ENCODE measurements at regions not wholly inside any gene's neighbourhood (a gene's known extent, or its start where the extent isn't known, plus 50 kb on each side); places are given as distances from the start of the nearest gene placed in this dataset.
A peak's percentile ranks its signal among the peaks of the same experiment; 100 is the strongest.
"Not testable (repeated sequence)": the region's sequence is repeated elsewhere in the genome, so short reads cannot be mapped to it uniquely, and the experiment has no call there.

DNA sequence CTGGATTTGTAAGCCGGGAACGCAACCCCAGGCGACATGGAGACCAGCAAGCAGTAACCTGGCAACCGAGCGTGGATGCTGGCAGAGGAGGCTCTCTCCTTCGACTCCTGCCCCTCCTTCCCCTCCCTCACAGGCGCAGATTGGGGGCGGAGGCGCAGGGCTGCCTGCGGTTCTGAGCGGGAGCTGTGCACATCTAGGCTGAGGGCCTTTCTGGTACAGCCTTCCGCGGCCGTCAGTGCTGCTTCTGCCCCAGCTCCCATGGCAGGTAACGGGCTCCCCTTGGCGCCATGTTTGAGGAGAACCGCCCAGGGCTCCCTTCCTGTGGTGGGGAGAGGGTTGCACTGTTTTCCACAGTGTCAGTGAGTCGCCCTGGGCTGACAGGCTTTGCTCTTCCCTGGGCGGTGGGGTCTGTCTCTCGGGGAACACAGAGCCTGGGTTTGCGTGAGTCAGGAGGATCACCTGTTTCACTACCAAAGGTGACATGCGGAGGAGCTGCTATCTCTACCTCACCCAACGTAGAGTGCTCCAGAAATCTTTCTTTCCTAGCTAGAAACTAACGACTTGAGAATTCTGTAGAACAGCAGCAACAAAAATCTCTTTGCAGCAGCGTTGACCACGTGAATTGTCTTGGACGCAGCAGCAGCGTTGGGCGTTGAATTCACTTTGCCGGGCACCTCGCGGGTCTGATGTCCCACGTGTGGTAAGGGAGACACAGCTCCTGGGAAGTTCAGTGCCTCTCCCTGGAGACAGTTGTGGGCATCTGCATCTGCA lies 154.8 kb upstream of the COBL start:
- no peak for DNase-seq

DNA sequence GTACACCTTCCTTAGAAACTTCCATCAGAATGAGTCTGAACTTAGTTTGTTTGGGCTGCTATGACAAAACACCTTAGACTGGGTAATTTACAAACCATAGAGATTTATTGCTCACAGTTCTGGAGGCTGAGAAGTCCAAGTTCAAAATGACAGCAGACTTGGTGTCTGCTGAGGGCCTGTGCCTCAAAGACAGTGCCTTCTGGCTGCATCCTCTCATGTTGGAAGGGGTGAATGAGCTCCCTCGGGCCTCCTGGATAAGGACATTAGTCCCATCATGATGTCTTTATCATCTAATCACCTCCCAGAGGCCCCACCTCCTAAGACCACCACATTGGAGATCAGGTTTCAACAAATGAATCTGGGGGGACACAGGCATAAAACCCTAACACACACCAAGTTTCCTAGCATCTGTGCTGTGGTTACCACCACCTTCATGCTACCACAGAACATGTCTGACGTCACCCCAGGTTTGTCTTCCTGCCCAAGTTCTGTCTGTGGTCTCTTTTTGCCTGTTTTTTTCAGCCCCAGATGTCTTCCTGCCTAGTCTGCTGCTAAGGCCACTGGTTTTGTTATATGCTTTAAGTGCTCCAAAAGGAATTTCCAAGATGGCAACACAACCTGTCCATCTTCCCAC lies 150.9 kb upstream of the COBL start:
- DNase-seq = no peak

DNA sequence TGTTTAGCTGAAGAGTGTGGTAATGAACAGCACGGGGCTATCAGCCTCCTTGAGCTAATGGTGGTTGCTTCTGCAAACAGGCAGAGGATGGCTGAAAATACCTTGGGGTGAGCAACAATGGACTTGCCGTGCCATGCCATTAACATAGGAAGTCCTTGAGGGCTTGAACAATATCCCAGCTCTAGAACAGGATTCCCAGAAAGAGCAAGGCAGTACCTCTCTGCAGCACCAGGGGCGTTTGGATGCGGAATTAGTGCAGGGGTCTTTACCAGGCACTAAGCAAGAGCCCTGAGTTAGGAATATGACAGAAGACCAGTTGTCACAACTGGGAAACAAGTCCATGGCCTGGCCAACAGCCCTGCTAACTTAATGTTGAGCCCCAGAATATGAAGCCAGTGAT lies 143.2 kb upstream of the COBL start:
- no peak for DNase-seq

DNA sequence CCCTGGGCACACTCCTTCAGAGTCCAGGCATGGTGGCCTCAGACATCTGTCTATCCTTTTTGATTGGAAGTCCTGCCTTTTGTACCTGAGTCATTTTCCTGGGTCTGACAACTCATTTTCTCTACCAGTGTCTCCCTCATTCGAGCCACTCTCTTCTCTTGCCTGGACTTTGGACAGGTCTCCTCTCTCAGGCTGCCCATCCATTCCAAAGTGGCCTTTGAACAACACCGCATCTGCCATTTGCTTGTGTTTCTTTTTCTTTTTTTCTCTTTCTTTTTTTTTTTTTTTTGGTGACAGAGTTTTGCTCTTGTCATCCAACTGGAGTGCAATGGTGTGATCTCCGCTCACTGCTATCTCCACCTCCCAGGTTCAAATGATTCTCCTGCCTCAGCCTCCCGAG lies 142.1 kb upstream of the COBL start:
- no peak for DNase-seq

DNA sequence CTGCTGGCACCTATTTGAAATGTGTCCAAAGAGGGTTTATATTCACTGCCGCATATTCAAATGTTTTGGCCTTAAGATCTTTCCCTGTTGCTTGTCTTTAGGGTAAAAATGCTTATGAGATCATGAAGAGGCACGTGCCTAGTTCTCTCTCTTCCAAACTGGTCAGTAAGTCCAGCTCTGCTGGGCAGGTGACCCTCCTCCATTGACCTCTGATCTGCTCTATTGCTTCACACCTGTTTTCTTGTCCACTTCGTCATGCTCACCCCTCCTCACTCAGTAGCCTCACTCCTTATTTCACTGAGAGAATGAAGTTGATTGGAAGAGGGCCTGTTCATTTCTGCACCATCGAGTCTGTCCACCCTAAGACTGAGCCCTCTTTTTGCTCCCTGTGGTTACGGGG lies 140.5 kb upstream of the COBL start:
- DNase-seq = no peak

DNA sequence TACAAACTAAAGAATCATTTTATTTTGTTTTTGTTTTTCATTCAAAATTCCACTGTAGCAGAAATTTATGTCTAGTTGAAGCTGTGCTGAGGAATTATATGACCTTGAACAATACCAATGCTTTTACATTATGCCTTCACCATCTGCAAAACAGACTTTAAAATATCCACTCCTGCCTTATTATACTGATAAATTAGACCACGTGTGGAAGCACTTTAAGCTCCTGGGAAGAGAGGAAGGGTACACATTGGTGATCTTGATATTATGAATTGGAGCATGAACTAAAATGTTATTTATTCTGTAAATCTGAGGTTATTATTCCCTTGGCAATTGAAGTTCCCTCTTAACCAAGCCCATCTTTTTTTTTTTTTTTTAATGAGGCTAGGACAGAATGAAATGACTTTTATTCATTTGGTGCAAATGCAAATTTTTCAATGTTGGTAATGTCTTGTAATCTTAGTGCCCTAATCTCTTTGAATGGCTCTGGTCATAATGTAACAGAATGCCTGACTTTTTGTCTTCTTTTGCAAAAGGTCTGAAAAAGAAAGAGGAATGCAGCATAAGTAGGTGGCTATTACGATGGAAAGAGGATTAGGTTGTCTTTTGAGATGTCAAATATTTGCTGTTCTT lies 139.9 kb upstream of the COBL start:
- no peak for DNase-seq

DNA sequence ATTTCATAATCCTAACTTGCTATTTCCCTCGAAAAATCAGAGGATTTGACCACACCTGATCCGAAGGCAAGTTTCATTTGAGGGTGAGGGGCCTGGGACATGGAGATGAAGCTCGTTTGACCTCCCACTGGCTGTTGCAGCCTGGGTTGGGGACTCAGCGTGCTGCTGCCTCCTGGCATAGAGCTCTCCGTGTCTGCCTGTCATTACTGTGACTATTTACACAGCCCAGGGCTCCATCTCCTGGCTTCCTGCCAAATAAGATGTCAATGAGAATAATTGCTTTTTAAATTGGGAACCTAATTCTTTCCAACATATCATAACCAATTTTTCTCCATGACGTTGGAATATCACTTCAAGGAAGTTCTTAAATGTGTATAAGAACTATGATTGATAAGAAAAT lies 139.3 kb upstream of the COBL start:
- DNase-seq = no peak

DNA sequence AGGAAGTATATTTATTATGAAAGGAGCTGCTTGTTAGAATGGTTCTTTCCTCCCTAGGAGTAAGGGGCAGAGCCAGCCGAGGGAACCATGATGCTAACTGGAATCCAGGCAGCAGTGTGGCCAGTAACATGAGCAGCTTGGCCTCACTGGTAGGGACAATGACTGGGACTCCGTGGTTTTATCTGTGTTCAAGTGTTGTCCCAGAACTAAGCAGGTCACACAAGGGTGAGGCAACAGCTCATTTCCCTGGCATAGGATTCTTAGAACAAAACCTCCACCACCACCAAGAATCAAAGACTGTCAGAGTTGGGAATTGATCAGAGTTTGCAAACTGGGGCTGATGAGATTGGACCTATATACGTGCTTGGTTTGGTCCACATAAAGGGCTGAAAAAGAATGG lies 138.9 kb upstream of the COBL start:
- DNase-seq = no peak

DNA sequence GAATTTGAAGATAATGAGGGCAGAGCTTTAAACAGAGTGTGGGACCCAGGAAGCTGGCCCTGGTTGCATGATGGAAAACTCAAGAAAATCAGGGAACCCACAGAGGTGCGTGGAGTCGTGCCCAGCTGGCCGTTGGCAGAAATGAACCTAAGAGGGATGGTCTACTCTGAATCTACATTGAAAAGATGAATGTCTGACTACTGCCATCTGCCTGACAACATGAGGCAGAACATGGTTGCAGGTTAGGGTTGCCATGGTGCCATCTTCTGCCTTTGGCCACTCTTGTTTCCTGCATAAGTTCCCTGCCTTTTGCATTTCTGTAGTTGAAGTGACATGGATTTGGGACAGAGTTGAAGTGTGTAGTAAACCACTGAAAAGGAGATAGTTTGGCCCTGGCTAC lies 138.5 kb upstream of the COBL start:
- DNase-seq = no peak

DNA sequence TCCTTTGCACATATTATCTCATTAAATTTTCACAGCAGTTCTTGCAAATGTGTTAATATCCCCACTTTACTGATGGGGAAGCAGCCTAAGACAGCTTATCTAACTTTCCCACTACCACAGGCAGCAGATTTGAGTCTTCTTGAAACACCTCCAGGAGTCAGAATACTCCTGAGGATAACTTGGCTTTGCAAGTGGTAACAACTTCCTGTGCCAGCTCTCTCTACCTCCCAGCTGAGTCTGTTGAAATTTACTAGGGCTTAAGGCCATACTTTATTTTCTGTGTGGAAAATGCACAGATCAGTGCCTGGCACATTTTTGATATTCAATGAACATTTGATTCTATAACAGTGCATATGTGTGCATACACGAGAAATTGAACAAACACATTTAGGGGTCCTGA lies 136.1 kb upstream of the COBL start:
- no peak for DNase-seq

DNA sequence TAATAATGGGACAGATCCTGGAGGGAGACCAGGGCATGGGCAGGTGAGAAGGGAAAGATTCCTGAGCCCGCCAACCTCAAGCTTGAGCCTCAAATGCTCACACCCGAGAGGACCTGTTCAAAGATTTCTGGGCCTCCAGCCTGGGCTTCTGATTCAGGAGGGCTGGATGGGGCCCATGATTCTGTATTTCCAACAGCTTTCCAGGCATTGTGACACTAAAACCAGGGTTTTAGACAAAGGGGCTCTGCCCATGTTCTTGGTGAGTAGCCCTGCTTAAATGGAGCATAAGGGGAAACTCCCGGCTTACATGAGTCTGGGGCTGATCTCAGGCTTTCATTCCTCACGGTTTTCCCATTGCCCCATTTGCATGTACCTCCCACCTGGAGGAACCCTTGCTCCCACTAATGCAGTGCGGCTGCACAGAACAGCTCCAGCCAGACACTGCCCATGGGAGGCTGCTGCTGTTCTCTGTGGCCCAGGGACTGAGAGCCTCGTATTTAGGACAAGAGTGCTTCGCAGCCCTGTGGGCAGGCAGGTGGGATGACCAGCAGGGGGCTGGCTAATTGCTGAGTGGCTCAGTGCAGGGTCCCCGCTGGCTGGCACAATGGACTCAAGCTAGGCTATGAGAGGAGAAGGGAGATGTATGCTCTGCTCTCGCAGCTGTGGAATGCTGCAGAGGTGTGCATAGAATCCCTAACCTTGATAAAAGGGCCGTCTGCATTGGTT lies 135.3 kb upstream of the COBL start:
- no peak for DNase-seq

DNA sequence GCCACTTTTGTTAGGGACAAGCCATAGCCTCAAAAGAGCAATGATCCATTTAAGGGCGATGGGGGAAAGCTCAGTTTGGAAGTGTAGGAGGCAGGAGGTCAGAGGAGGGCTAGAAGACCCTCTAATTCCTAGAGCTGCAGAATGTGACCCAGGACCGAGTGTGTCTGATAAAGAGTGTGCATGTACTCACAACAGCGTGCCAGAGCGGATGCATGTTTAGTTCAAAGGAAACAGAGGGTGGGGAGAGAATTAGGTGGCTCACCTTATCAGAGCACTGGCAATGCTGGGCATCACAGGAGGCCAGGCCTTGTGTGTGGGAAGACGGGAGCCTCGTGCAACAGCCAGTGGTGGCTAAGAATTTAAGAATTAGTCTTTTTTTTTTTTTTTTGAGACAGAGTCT lies 133.9 kb upstream of the COBL start:
- no peak for DNase-seq

DNA sequence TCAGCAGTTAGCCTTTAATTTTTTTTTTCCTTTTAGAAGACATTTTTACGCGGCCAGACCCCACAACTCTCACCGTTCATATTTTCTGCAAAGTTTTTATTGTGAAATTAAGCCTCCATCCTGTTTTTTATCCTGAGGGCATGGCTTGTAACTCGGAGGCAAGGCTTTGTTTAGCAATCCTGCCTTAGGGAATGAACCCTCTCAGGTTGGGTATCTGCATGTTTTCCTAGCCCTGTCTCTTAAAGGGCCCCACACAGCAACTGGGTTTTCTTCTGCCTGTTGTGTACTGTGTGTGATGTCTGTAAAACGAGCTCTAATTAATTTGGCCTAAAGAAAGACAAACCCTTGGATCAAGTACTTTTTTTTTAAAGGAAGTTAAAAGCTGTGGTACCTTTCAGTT lies 130.2 kb upstream of the COBL start:
- no peak for DNase-seq

DNA sequence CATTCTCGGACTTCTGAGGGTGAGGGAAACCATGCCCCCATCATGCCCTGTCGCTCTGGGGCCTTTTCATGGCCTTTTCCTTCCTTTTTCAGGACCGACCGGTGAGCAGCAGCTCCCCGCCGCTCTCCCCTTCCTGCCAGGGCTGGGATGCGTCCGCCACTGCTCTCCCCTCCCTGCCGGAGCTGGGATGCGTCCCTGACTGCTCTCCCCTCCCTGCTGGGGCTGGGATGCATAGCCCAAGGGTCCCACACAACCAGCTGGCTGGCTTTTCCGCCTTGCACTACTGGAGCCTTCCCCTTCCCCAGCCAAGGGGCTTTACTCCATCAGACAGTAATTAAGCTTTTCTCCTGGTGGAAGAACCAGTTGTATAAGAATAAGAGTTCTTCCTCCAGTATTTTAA lies 129.7 kb upstream of the COBL start:
- DNase-seq = no peak

DNA sequence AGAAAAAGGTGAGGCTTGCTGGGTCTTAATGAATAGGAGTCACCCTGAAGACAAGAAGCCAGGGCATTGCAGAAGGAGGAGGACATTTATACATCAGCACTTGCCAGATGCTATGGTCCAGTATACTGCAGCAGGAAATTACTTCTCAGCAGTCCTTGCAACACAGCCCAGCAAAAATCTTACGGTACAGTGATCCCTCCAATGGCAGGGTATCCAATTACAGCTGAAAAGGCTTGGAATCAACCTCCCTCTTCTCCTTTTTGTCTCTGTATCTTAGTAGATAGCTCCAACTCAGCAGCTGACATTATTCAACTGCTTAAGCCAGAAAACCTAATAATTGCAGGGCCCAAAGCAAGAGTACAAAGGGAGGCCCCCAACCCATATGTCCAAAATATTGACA lies 128.3 kb upstream of the COBL start:
- DNase-seq = no peak

DNA sequence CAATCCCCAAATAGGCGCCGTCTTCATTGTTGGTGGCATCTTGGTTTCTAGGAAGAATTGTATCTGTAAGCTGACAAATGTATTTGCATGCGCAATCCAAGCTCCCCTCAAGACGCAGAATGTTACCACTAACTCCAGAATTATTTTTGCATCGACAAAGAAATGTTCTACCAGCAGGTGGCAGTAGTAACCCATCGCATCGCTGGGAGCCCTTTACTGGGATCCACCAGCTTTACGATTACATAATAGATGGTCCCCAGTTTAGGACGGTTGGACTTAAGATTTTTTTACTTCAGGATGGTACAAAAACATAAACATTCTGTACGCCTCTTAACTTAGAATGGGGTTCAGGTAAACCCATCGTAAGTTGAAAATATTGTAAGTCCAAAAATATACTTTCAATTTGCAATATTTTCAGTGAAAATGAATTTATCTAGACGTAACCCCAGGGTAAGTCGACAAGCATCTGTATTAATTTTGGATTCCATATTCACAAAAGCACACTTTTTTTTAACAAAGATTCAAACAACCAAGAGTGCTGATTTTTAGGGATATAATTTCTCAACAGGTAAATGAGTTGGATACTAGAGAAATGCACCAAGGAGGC lies 114.0 kb upstream of the COBL start:
- peak; percentile 63 for DNase-seq

DNA sequence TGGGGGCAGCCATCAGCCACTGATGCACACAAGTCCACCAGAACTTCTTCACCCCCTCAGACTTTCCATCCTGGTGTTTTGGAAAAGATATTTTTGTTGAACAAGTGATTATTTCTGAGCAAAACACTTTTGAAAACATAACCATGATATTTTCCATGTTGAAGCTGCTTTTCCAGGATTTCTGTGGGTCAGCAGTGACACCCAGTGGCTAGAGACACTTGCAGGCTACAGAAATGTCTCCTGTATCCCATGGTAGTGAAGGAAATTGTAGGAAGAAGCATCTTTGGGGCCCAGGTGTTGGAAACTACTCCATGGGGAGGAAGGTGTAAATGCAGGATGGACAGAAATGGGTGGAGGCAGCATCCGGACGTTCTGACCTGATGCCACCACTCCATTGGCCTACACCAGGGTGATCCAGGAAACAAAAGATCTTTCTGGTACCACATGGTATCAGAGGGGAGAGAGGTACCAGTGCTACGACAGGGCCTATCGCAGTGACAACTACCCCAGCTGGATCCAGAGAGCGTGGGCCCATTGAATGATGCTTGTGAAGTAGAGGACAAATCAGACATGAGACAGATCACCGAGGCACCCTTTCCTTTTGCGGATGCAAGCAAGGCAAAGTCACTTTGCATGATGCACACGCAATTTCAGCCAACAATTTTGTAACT lies 111.7 kb upstream of the COBL start:
- no peak for DNase-seq

DNA sequence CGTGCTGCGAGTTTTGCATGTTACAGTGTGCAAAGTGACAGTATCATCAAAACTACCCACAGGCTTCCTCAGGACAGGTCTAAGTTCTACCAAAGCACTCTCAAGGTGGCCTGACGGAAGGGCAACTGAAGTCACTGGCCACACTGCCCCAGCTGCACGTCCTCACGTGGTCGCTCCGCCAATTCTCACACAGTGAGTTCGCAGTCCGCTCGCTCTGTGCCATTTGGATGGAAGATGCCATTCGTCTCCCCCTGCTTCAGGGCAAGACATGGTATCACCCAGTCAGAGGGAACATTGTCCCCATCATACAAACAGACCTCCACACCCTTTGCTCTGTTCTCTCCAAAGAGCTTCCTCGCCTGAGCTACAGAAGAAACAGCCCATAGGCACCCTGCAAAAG lies 109.6 kb upstream of the COBL start:
- no peak for DNase-seq

DNA sequence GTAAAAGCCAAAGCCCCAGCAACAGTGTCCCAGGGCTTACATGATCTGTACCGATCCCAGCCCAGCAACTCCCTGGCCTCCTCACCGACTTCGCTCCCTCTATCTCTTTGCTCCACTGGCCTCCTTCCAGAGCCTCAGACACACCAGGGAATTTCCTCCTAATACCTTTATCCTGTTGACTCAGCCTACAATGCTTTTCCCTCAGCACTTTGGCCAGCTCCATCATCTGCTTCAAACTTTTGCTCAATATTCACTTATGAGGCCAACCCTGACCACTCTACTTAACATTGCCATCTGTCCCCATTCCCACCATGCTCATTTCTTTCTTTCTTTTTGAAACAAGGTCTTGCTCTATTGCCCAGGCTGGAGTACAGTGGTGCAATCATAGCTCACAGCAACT lies 93.3 kb upstream of the COBL start:
- DNase-seq = not testable (repeated sequence)

DNA sequence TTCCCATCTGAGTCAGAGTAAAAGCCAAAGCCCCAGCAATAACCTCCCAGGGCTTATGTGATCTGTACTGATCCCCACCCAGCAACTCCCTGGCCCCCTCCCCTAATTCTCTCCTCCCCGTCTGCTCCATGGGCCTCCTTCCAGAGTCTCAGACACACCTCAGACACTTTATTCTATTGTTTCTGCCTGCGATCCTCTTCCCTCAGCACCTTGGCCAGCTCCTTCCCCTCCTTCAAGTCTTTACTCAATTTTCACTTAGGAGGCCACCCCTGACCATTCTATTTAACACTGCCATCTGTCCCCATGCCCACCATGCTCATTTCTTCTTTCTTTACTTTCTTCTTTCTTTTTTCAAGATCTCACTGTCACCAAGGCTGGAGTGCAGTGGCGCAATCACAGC lies 81.0 kb upstream of the COBL start:
- DNase-seq = not testable (repeated sequence)

DNA sequence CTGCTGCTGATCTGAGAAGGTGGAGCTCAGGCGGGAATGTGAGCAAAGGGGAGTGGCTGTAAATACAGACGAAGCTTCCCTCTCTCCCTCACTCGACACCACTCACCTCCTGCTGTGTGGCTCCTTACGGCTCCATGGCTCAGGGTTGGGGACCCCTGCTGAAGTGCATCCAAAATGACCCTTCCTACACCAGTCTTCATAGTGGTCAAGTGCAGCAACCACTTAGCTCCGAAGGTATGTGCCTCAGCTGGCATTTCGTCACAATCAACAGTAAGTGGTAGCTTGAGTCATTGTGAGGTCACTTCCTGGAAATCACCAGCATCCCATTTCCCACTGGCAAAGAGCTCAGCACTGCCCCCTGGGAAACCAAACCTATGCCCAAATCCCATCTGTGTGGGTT lies 76.4 kb upstream of the COBL start:
- not testable (repeated sequence) for DNase-seq

DNA sequence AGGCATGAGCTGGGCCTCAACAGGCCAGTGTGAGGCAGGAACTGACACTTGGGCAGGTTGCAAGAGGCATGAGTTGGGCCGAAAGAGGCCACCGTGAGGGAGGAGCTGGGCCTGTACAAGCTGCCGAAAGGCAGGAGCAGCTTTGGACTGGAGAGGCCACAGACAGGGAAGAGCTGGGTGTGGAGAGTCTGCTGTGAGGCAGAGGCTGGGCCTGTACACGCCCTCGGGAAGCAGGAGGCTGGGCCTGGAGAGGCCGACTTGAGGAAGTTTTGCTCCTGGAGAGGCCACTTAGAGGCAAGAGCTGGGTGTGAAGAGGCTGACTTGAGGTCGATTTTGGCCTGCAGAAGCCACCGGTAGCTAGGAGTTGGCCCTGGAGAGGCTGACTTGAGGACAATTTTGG lies 73.3 kb upstream of the COBL start:
- not testable (repeated sequence) for DNase-seq

Measured in suppressor macrophage treated with lipopolysaccharide for 4 hours (primary cell).